ENCODE measurements at regions not wholly inside any gene's neighbourhood (a gene's known extent, or its start where the extent isn't known, plus 50 kb on each side); places are given as distances from the start of the nearest gene placed in this dataset.

- TF ChIP-seq CTCF (conservative IDR thresholded peaks at IDR 0.05; ENCODE audit: low read length) (no peak), EZH2phosphoT487 (IDR thresholded peaks at IDR 0.05; ENCODE audit: borderline replicate concordance) (no peak)
Observed at GRCh38 chr11:88438721-88439120, 101.2 kb upstream of the CTSC start.

Measured in Loucy (cell line).